C4-2B (cell line): ENCODE measurements at regions not wholly inside any gene's neighbourhood (a gene's known extent, or its start where the extent isn't known, plus 50 kb on each side); places are given as distances from the start of the nearest gene placed in this dataset.

Experiments used
- CTCF ChIP-seq: fragments of 450-650 bp; conservative IDR thresholded peaks from 2 replicates; pipeline ENCODE4 v1.5.1; 2017; ENCODE audit warnings: mild to moderate bottlenecking
- ZFX ChIP-seq: fragments of 450-650 bp; IDR thresholded peaks from 2 replicates; pipeline ENCODE4 v1.6.1; 2017

- no peak for TF ChIP-seq CTCF
- no peak for TF ChIP-seq ZFX
Measured at GRCh38 chr2:123513351-123513750, 511.7 kb upstream of the CNTNAP5 start.
